HG03571 (cell line): ENCODE measurements at regions not wholly inside any gene's neighbourhood (a gene's known extent, or its start where the extent isn't known, plus 50 kb on each side); places are given as distances from the start of the nearest gene placed in this dataset.

Experiments used
- ATAC-seq: cut with Tn5 transposase; IDR thresholded peaks from one replicate; pipeline ENCODE4 v1.9.1; 2021; ENCODE audit not compliant: unreplicated experiment

DNA sequence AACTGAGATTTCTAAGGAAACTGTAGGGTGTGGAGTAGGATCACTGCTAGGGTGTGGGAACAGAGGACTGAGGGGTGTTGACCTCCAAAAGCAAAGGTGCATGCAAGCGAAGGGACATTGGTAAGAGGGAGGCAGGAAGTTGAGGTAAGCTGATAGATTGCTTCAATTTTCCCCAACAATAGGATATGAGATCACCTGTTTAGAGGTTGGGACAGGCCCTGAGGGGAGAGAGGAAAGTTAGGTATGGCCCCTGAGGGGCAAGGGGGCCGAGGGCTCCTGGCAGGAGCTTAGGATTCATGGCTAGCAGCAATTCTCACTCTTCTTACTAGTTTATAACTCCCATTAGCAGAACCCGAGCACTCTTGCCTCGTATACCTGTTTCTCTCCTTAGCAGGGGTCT lies 106.8 kb upstream of the RPS6KA2 start:
- ATAC-seq, result no peak

- ATAC-seq, result no peak
These were observed 102.6 kb upstream of the RPS6KA2 start for GRCh38 chr6:166729658-166730057.

- no peak for ATAC-seq
These were observed 102.0 kb upstream of the RPS6KA2 start for GRCh38 chr6:166728884-166729530.

- no peak for ATAC-seq
These were observed 99.2 kb upstream of the RPS6KA2 start for GRCh38 chr6:166726201-166726600.

GRCh38 chr6:166725571-166725970 lies 98.5 kb upstream of the RPS6KA2 start:
- no peak for ATAC-seq

GRCh38 chr6:166724576-166724975 lies 97.5 kb upstream of the RPS6KA2 start:
- ATAC-seq, result no peak

DNA sequence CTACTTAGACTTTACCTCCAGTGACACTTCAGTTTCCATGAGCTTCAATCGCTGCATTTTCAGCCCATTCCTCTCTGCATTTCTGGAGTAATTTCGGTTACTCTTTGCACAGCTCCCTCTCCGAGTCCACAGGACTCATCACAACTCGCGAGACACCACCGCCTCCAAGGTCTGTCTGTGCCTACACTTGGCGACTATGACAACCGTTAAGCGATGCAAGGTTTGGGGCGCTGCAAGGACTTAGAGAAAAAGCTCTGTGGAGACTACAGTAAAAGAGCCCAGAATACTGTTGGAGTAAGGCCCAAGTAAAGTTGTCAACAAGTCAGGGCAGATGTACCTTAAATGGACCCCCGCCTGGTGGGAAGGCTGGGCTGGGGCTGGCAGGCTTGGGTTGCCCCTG lies 95.7 kb upstream of the RPS6KA2 start:
- no peak for ATAC-seq

DNA sequence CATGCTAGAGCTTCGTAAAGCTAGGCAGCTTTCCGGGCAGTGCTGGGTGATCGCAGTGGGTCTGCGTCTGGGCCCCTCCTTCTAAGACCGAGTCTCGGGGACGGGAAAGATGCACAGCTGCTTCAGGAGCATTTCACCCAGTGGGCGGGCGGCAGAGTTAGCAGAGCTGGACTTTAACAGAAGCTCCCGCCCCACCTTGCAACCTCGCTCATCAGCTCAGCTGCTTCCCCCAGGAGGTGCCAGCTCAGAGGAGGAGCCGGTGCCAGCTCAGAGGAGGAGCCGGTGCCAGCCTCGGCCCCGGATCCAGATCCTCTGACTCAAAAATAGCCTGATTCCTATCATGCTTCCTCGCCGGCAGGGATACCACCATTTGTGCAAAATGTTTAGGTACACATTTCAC lies 94.5 kb upstream of the RPS6KA2 start:
- no peak for ATAC-seq

- no peak for ATAC-seq
These were observed 93.8 kb upstream of the RPS6KA2 start for GRCh38 chr6:166720856-166721255.

DNA sequence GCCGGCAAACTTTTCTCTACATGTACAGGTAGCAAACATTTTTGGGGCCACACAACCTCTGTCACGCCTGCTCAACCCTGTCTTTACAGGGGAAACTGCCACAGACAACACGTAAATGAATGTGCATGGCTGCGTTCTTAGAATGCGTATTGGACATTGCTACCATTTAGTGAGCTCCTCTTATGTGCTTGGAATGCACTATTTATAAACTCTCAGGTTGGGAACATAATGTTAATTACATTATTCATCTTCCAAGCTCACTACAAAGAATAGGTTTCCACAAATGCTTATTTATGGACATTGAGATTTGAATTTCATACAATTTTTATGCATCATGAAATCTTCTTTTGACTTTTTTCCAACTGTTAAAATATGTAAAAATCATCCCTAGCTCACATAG lies 92.0 kb upstream of the RPS6KA2 start:
- ATAC-seq, result no peak

- no peak for ATAC-seq
These were observed 91.5 kb upstream of the RPS6KA2 start for GRCh38 chr6:166718516-166718915.

DNA sequence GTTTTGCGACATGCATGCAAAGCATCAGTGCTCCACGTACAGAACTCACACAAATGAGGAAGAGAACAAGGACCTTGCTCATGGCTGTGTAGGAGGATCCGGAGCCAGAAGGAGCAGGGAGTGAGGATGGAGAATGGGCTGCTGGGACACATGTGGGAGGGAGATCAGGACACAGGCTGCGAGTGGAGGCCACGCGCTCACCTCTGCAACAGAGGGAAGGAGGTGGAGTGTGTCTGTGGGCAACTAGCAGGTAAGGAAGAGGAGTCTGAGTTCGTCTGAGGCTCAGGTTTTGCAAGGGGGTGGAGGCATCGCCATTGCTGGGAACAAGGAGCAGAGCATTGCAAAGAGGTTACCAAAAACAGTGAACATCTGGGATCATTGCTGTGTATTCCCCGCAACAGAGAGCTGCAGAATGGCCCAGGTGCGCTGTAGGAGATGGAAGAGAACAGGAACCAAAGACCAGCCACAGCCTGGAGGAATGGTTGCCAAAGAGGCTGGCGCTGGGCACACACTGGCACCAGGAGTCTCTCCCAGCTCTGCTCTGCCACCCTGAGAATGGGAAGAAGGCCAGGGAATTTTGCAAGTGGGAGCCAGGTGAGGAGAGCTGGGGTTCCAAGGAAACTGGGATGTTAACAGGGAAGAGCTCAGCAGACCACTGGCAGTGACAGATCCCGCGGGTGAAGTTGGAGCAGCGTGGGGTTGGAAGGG lies 90.0 kb upstream of the RPS6KA2 start:
- no peak for ATAC-seq

DNA sequence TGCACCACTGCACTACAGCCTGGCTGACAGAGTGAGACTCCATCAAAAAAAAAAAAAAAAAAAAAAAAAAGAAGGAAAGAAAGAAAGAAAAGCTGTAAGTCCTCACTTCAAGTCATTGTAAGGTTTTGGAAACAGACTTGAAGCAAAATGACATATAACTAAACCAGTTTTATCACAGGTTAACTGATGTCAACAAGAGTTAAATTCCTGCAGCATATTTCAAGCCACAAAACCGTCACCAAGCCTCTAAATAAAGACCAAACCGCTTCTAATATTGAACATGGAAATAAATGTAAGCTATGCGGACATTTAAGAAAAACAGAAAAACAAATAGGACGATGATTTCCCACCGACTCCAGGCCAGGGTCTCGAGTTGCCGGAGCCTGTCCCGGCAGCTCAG lies 88.9 kb upstream of the RPS6KA2 start:
- ATAC-seq, result no peak

- ATAC-seq, result no peak
These were observed 88.0 kb upstream of the RPS6KA2 start for GRCh38 chr6:166715065-166715464.

DNA sequence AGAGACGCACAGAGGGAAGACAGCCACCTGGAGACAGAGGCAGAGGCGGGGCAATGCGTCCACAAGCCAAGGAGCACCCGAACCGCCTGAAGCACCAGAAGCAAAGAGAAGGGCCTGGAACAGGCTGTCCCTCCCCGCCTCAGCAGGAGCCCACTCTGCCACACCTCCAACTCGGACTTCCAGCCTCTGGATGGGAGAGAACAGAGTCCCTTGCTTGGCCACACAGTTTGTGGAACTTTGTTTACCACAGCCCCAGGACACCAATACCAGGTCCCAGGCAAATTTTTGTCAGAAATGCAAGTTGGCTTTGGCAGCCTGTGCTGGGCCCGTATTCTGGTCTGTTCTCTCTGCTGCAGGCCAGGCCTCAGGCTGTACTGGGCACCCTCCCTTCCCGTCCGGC lies 87.5 kb upstream of the RPS6KA2 start:
- no peak for ATAC-seq

GRCh38 chr6:166714187-166714510 lies 87.1 kb upstream of the RPS6KA2 start:
- no peak for ATAC-seq

GRCh38 chr6:166713434-166714186 lies 86.6 kb upstream of the RPS6KA2 start:
- no peak for ATAC-seq

- no peak for ATAC-seq
These were observed 85.5 kb upstream of the RPS6KA2 start for GRCh38 chr6:166712286-166713228.

- ATAC-seq, result no peak
These were observed 83.0 kb upstream of the RPS6KA2 start for GRCh38 chr6:166710084-166710483.

GRCh38 chr6:166708460-166708859 lies 81.4 kb upstream of the RPS6KA2 start:
- no peak for ATAC-seq

DNA sequence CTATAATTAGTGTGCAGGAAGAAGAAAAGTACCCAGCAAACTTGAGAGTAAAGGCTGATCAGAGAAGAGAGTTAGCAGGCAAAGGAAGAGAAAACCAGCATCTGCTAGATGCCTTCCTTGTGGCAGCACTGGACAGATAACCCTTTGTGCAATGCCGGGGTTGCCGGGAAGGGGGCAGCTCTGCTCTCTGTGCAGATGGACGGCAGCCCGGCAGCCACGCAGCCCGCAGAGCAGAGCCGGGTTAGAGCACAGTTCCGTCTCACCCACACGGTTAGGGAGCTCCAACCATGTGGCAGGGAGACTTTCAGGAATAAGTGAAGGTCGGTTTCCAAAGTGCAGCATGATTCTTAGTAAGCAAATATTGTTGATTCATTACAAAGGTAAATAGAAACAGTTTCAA lies 80.0 kb upstream of the RPS6KA2 start:
- no peak for ATAC-seq
